ENCODE measurements at regions not wholly inside any gene's neighbourhood (a gene's known extent, or its start where the extent isn't known, plus 50 kb on each side); places are given as distances from the start of the nearest gene placed in this dataset.

- TF ChIP-seq EGR1 (IDR thresholded peaks at IDR 0.05): no peak
- no peak for TF ChIP-seq NFIC (IDR thresholded peaks at IDR 0.05)
- no peak for TF ChIP-seq CREB1 (IDR thresholded peaks at IDR 0.05; ENCODE audit: low read depth)
- no peak for TF ChIP-seq TAF1 (IDR thresholded peaks at IDR 0.05; ENCODE audit: low read depth)
- no peak for TF ChIP-seq YY1 (IDR thresholded peaks at IDR 0.05; ENCODE audit: low read depth)
- TF ChIP-seq CEBPB (IDR thresholded peaks at IDR 0.05): no peak
- TF ChIP-seq TCF12 (IDR thresholded peaks at IDR 0.05; ENCODE audit: low read depth): no peak
Measured at GRCh38 chr12:103244596-103244995, 251.2 kb downstream of the C12orf42 start.

GRCh38 chr12:103247531-103247930 is 248.2 kb downstream of the C12orf42 start:
- TF ChIP-seq CREB1 (IDR thresholded peaks at IDR 0.05; ENCODE audit: low read depth) (no peak), ZBTB7A (IDR thresholded peaks at IDR 0.05; ENCODE audit: low read depth) (no peak), EP300 (IDR thresholded peaks at IDR 0.05; ENCODE audit: borderline replicate concordance) (no peak), USF1 (IDR thresholded peaks at IDR 0.05) (no peak), RAD21 (IDR thresholded peaks at IDR 0.05; ENCODE audit: low read depth) (no peak), TEAD4 (IDR thresholded peaks at IDR 0.05) (no peak), FOXM1 (IDR thresholded peaks at IDR 0.05; ENCODE audit: borderline replicate concordance, low read depth) (no peak), TAF1 (IDR thresholded peaks at IDR 0.05; ENCODE audit: low read depth) (no peak), REST (IDR thresholded peaks at IDR 0.05; ENCODE audit: low read depth) (no peak), YY1 (IDR thresholded peaks at IDR 0.05; ENCODE audit: low read depth) (no peak), NFIC (IDR thresholded peaks at IDR 0.05) (no peak), CEBPB (IDR thresholded peaks at IDR 0.05) (no peak), EGR1 (IDR thresholded peaks at IDR 0.05) (no peak), MAX (IDR thresholded peaks at IDR 0.05) (no peak), TCF12 (IDR thresholded peaks at IDR 0.05; ENCODE audit: low read depth) (no peak)

GRCh38 chr12:103249607-103250006 is 246.2 kb downstream of the C12orf42 start:
- TF ChIP-seq EP300 (IDR thresholded peaks at IDR 0.05; ENCODE audit: borderline replicate concordance) (no peak), CEBPB (IDR thresholded peaks at IDR 0.05) (no peak), RAD21 (IDR thresholded peaks at IDR 0.05; ENCODE audit: low read depth) (no peak), TAF1 (IDR thresholded peaks at IDR 0.05; ENCODE audit: low read depth) (no peak), TEAD4 (IDR thresholded peaks at IDR 0.05) (no peak), FOXM1 (IDR thresholded peaks at IDR 0.05; ENCODE audit: borderline replicate concordance, low read depth) (no peak), ZBTB7A (IDR thresholded peaks at IDR 0.05; ENCODE audit: low read depth) (no peak), TCF12 (IDR thresholded peaks at IDR 0.05; ENCODE audit: low read depth) (no peak), CREB1 (IDR thresholded peaks at IDR 0.05; ENCODE audit: low read depth) (no peak), YY1 (IDR thresholded peaks at IDR 0.05; ENCODE audit: low read depth) (no peak), MAX (IDR thresholded peaks at IDR 0.05) (no peak), EGR1 (IDR thresholded peaks at IDR 0.05) (no peak)

- TF ChIP-seq NFIC (IDR thresholded peaks at IDR 0.05): no peak
- TF ChIP-seq ZBTB7A (IDR thresholded peaks at IDR 0.05; ENCODE audit: low read depth): no peak
- TF ChIP-seq YY1 (IDR thresholded peaks at IDR 0.05; ENCODE audit: low read depth): no peak
- TF ChIP-seq USF1 (IDR thresholded peaks at IDR 0.05): no peak
- TF ChIP-seq FOXM1 (IDR thresholded peaks at IDR 0.05; ENCODE audit: borderline replicate concordance, low read depth): no peak
Measured at GRCh38 chr12:103250487-103250886, 245.3 kb downstream of the C12orf42 start.

Measured in Ishikawa (cell line).